Smooth muscle cell (in vitro differentiated cells): ENCODE measurements at regions not wholly inside any gene's neighbourhood (a gene's known extent, or its start where the extent isn't known, plus 50 kb on each side); places are given as distances from the start of the nearest gene placed in this dataset.
A peak's percentile ranks its signal among the peaks of the same experiment; 100 is the strongest.
"Not testable (repeated sequence)": the region's sequence is repeated elsewhere in the genome, so short reads cannot be mapped to it uniquely, and the experiment has no call there.

ENCODE experiments used
- DNase-seq: peaks from one replicate; lab custom pipeline; 2025; ENCODE audit not compliant: unreplicated experiment; lab: John Stamatoyannopoulos, UW
- H2AFZ ChIP-seq: fragments of 200-600 bp; sonication (generic); 2 replicates; pipeline ENCODE4 v1.6.0; 2016; ENCODE audit warnings: antibody characterized with exemption, low read depth, mild to moderate bottlenecking
- H3F3A ChIP-seq: fragments of 200-600 bp; sonication (generic); 2 replicates; pipeline ENCODE4 v1.6.0; 2017; ENCODE audit warnings: antibody characterized with exemption, low read depth
- H3K27ac ChIP-seq: fragments of 200-600 bp; sonication (generic); 2 replicates; pipeline ENCODE4 v1.5.1; 2016; ENCODE audit warnings: low read depth, mild to moderate bottlenecking
- H3K27me3 ChIP-seq: fragments of 200-600 bp; sonication (generic); 2 replicates; pipeline ENCODE4 v1.6.1; 2016; ENCODE audit warnings: low read depth, mild to moderate bottlenecking
- H3K36me3 ChIP-seq: fragments of 200-600 bp; sonication (generic); 2 replicates; pipeline ENCODE4 v1.5.1; 2016; ENCODE audit warnings: low read depth
- H3K4me1 ChIP-seq: fragments of 200-600 bp; sonication (generic); 2 replicates; pipeline ENCODE4 v1.5.1; 2016; ENCODE audit warnings: low read depth
- H3K4me2 ChIP-seq: fragments of 200-600 bp; sonication (generic); 2 replicates; pipeline ENCODE4 v1.6.0; 2016; ENCODE audit warnings: mild to moderate bottlenecking
- H3K4me3 ChIP-seq: fragments of 200-600 bp; sonication (generic); 2 replicates; pipeline ENCODE4 v1.5.1; 2016; ENCODE audit warnings: mild to moderate bottlenecking
- H3K79me2 ChIP-seq: fragments of 200-600 bp; sonication (generic); 2 replicates; pipeline ENCODE4 v1.6.0; 2016; ENCODE audit warnings: low read depth, mild to moderate bottlenecking
- H3K9ac ChIP-seq: fragments of 200-600 bp; sonication (generic); 2 replicates; pipeline ENCODE4 v1.6.0; 2016; ENCODE audit warnings: low read depth
- H3K9me3 ChIP-seq: fragments of 200-600 bp; sonication (generic); replicated peaks from 2 replicates; pipeline ENCODE4 v1.5.1; 2016; ENCODE audit warnings: low read depth
- H4K20me1 ChIP-seq: fragments of 200-600 bp; sonication (generic); 2 replicates; pipeline ENCODE4 v1.6.0; 2016; ENCODE audit warnings: low read depth
- WGBS: methylation state at CpG from one replicate; pipeline ENCODE4 v1.1.7; 2016; ENCODE audit warnings: low lambda C conversion rate; 5-methylcytosine and 5-hydroxymethylcytosine counted together
- TF ChIP-seq, protein P1 (sequence below): fragments of 200-600 bp; sonication (generic); IDR thresholded peaks from 2 replicates; pipeline ENCODE4 v1.5.1; 2017; ENCODE audit warnings: borderline replicate concordance, mild to moderate bottlenecking, antibody characterized with exemption; ENCODE audit not compliant: insufficient read depth, poor library complexity, severe bottlenecking

DNA sequence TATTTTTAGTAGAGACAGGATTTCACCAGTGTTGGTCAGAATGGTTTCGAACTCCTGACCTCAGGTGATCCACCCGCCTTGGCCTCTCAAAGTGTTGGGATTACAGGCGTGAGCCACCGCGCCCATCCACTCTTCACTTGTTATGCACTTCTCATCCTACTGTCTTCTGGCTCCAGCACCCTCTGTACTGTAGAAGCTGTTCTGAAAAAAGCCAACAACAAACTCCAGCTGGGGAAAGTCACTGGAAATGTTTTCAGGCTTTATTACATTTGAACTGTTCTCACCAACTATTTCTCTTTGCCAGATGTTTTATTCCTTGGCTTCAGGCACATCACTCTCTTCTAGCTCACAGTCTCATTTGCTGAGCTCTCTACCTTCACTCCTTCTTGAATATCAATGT, 122.5 kb upstream of the EGR2 start:
- Histone ChIP-seq H2AFZ (no peak overlapping the region), H3K9me3 (no peaks in the 10 kb centered on the region), H3K4me1 (no peaks in the 10 kb centered on the region), H3K27ac (no peak overlapping the region), H3F3A (no peaks in the 10 kb centered on the region), H3K4me3 (no peak overlapping the region), H3K9ac (no peak overlapping the region), H3K4me2 (no peak overlapping the region), H3K79me2 (no peaks in the 10 kb centered on the region), H3K36me3 (no peaks in the 10 kb centered on the region), H3K27me3 (no peaks in the 10 kb centered on the region), H4K20me1 (no peaks in the 10 kb centered on the region)
- DNase-seq, result no peak
- TF ChIP-seq, protein P1, sequence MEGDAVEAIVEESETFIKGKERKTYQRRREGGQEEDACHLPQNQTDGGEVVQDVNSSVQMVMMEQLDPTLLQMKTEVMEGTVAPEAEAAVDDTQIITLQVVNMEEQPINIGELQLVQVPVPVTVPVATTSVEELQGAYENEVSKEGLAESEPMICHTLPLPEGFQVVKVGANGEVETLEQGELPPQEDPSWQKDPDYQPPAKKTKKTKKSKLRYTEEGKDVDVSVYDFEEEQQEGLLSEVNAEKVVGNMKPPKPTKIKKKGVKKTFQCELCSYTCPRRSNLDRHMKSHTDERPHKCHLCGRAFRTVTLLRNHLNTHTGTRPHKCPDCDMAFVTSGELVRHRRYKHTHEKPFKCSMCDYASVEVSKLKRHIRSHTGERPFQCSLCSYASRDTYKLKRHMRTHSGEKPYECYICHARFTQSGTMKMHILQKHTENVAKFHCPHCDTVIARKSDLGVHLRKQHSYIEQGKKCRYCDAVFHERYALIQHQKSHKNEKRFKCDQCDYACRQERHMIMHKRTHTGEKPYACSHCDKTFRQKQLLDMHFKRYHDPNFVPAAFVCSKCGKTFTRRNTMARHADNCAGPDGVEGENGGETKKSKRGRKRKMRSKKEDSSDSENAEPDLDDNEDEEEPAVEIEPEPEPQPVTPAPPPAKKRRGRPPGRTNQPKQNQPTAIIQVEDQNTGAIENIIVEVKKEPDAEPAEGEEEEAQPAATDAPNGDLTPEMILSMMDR, result no peak
- 96% methylated on average over 5 of the region's 5 CpGs for WGBS

DNA sequence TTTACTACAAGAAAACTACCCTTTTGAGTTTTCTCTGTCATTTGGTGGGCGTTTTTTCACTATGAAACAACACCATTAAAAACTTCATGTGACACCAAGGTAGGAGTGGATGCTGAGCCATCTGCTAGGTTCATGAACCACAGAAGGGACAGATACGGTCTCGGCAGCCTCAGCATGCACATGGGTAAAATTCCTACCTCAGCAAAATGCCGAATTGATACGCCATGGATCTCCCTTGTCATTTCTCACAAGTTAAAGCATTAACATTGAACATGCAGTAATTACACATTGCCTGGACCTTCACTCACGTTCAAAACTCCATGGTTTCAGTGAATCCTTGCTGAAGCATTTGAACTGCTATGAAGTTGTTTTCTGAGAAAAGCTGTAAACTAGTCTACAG, 121.5 kb upstream of the EGR2 start:
- Histone ChIP-seq H3K4me2 (no peak overlapping the region), H3K9ac (no peak overlapping the region), H3K79me2 (no peaks in the 10 kb centered on the region), H3K36me3 (no peaks in the 10 kb centered on the region), H4K20me1 (no peaks in the 10 kb centered on the region), H3K4me1 (no peaks in the 10 kb centered on the region), H3F3A (no peaks in the 10 kb centered on the region), H3K27me3 (no peaks in the 10 kb centered on the region), H3K27ac (no peak overlapping the region), H2AFZ (no peak overlapping the region), H3K4me3 (no peak overlapping the region), H3K9me3 (no peaks in the 10 kb centered on the region)
- WGBS, result 93% methylated on average over 6 of the region's 6 CpGs
- TF ChIP-seq, protein P1, result no peak
- no peak for DNase-seq

DNA sequence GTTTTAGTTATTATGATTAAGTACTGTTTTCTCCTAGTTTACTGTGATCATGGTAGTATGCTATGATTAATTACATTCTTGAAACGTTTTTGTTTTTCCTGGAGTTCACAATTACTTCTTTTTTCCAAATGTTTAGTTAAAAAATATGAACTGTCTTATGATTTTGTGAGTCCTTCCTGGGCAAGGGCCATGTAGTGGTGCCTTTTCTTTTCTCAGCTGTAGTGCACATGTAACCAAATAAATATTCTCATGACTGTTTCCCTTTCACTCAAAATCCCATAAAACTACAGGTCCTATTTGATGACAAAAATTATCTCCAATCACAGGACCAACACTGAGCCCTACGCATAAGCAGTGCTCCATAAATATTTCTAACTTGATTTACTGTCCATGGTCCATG, 118.9 kb upstream of the EGR2 start:
- Histone ChIP-seq H3K79me2 (no peaks in the 10 kb centered on the region), H3K27me3 (no peaks in the 10 kb centered on the region), H3F3A (peaks cover 4% of the 10 kb centered on the region), H3K9me3 (no peaks in the 10 kb centered on the region), H3K4me3 (no peak overlapping the region), H3K4me2 (no peak overlapping the region), H3K4me1 (peaks cover 7% of the 10 kb centered on the region), H2AFZ (peak overlapping the region; percentile 32), H3K27ac (no peak overlapping the region), H3K9ac (no peak overlapping the region), H4K20me1 (no peaks in the 10 kb centered on the region), H3K36me3 (no peaks in the 10 kb centered on the region)
- no peak for DNase-seq
- 68% methylated on average over 2 of the region's 2 CpGs for WGBS
- TF ChIP-seq, protein P1, result no peak

DNA sequence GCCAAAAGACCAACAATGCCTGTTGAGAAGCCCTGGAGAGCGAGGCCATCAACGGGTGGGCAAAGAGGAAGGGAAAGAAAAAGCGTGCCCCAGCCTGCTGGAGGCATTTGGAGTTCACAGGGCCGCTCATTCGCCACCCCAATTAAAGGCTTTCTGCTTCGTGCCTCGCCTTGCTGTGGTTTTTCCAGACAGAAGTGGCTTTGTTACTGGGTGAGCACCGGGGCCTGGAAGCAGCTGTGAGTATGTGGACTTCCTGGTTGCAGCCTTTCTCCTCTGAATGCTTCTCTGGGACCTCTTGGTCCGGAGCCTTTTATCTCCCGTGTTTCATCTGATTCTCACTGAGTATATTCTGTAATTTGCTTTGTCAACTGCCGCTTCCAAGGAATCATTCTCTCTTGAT, 118.1 kb upstream of the EGR2 start:
- H3K27me3 ChIP-seq, result no peaks in the 10 kb centered on the region
- H3K4me2 ChIP-seq, result peak overlapping the region; percentile 27
- no peak overlapping the region for H3K4me3 ChIP-seq
- H4K20me1 ChIP-seq, result no peaks in the 10 kb centered on the region
- no peak overlapping the region for H3K27ac ChIP-seq
- H3K36me3 ChIP-seq, result no peaks in the 10 kb centered on the region
- TF ChIP-seq, protein P1, result no peak
- H3F3A ChIP-seq, result peaks cover 4% of the 10 kb centered on the region
- no peaks in the 10 kb centered on the region for H3K79me2 ChIP-seq
- WGBS, result 53% methylated on average over 11 of the region's 11 CpGs
- peaks cover 7% of the 10 kb centered on the region for H3K4me1 ChIP-seq
- DNase-seq, result no peak
- H2AFZ ChIP-seq, result peak overlapping the region; percentile 32
- no peak overlapping the region for H3K9ac ChIP-seq
- no peaks in the 10 kb centered on the region for H3K9me3 ChIP-seq

DNA sequence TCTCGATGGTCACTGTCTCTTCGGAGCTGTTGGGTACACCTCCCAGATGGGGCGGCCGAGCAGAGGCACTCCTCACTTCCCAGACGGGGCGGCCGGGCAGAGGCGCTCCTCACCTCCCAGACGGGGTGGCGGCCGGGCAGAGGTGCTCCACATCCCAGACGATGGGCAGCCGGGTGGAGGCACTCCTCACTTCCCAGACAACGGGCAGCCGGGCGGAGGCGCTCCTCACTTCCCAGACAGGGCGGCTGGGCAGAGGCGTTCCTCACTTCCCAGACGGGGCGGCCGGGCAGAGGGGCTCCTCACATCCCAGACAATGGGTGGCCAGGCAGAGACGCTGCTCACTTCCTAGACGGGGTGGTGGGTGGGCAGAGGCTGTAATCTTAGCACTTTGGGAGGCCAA, 112.6 kb upstream of the EGR2 start:
- WGBS, result 86% methylated on average over 16 of the region's 24 CpGs
- H3K4me3 ChIP-seq, H3K27ac ChIP-seq, H3K9ac ChIP-seq, H3K9me3 ChIP-seq, H3F3A ChIP-seq, DNase-seq, H3K27me3 ChIP-seq, H3K36me3 ChIP-seq, H3K79me2 ChIP-seq, H4K20me1 ChIP-seq, H3K4me1 ChIP-seq, H3K4me2 ChIP-seq, H2AFZ ChIP-seq: not testable (repeated sequence)
